HL-60 (cell line): ENCODE measurements at regions not wholly inside any gene's neighbourhood (a gene's known extent, or its start where the extent isn't known, plus 50 kb on each side); places are given as distances from the start of the nearest gene placed in this dataset.

Experiments
- DNase-seq, 2 experiments: peaks; one replicate each; pipeline ENCODE4 v3.0.0-alpha.2; 2010 to 2020; ENCODE audit warnings: low read depth in 1 of 2, low spot score in 1 of 2
- H3K27ac ChIP-seq: fragments of 250-450 bp; sonication (Bioruptor Pico); replicated peaks from 2 replicates; pipeline ENCODE4 v1.5.1; 2020; ENCODE audit warnings: mild to moderate bottlenecking, moderate library complexity
- H3K27me3 ChIP-seq: fragments of 250-450 bp; sonication (Bioruptor Pico); 2 replicates; pipeline ENCODE4 v1.5.1; 2021; ENCODE audit warnings: mild to moderate bottlenecking, moderate library complexity; ENCODE audit not compliant: insufficient read depth, poor library complexity, severe bottlenecking
- H3K4me3 ChIP-seq: replicated peaks from 2 replicates; pipeline ENCODE4 v1.5.1; 2011; ENCODE audit warnings: mild to moderate bottlenecking, control low read depth, low read length; ENCODE audit not compliant: insufficient read depth
- GABPA ChIP-seq: IDR thresholded peaks from 2 replicates; pipeline ENCODE4 v1.6.1; 2012; ENCODE audit warnings: low read depth
- POLR2AphosphoS5 ChIP-seq: IDR thresholded peaks from 2 replicates; pipeline ENCODE4 v1.6.1; 2012; ENCODE audit warnings: low read depth
- SPI1 ChIP-seq: IDR thresholded peaks from 2 replicates; pipeline ENCODE4 v1.6.1; 2012; ENCODE audit warnings: low read depth, mild to moderate bottlenecking, borderline replicate concordance
- TF ChIP-seq, protein P1 (sequence below): IDR thresholded peaks from one replicate; pipeline ENCODE4 v1.5.1; 2011; ENCODE audit warnings: low read length, control low read depth, inconsistent platforms; ENCODE audit not compliant: insufficient read depth
- TF ChIP-seq, protein P2 (sequence below): IDR thresholded peaks from 2 replicates; pipeline ENCODE4 v1.6.1; 2012; ENCODE audit warnings: low read depth; ENCODE audit not compliant: insufficient replicate concordance

DNA sequence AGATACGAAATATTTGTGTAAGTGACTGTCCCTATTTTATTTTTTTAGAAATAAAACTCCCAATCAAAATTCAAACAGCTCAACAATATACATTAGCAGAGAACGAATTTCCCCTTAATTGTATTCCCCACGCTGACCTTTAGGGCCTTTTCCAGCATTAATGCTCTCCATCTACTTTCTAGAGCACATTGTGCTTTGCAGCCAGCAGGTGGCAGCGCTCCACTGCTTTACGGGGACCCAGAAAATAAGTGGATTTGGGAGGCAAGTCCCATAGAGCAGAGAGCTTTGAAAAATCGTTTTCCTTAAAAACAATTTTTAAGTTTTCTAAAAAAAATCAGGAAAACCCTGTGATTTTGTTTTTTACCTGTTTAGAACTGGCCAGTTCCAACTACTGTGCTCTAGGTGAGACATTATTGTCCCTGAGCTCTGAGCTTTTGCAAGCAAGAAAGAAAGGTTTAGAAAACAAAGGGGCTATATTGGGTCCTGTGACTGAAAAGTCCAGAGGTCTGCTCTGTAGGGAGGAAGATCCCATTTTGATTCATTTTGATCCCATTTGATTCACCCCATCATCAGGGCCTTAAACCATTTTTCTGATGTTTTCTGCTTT lies 144.4 kb upstream of the ZNF644 start:
- no peaks in the 10 kb centered on the region for H3K27me3 ChIP-seq

DNA sequence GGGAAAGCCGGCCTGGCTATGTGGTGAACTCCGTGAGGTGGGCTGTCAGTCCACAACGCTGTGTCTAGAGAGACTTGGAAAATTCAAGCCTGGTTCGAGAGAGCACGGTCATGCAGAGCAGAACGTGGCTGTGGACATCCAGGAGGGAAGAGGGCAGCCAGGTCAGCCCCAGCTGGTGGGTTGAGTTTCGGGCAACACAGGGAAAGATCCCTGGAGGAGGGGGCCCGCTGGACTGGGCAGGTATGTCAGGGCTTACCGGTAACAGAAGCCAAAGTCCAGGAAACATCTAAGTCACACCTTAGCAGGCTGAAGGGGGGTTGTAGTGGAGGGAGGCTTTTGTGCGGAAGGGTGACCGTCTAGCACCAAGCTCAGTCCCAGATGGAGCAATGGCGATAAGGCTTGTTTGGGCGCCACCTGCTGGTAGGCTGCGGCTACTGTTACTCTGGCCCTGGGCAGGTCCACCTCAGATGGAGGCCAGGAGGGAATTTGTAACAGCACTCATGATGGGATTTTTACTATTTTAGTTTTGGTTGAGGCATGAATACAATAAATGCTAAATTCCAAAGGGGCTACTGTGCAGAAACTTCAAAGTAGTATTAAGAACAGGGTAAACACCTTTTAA lies 143.3 kb upstream of the ZNF644 start:
- no peak overlapping the region for H3K27ac ChIP-seq
- peak; percentile 38 to 70 for DNase-seq
- H3K4me3 ChIP-seq: no peak overlapping the region
- TF ChIP-seq, protein P1, sequence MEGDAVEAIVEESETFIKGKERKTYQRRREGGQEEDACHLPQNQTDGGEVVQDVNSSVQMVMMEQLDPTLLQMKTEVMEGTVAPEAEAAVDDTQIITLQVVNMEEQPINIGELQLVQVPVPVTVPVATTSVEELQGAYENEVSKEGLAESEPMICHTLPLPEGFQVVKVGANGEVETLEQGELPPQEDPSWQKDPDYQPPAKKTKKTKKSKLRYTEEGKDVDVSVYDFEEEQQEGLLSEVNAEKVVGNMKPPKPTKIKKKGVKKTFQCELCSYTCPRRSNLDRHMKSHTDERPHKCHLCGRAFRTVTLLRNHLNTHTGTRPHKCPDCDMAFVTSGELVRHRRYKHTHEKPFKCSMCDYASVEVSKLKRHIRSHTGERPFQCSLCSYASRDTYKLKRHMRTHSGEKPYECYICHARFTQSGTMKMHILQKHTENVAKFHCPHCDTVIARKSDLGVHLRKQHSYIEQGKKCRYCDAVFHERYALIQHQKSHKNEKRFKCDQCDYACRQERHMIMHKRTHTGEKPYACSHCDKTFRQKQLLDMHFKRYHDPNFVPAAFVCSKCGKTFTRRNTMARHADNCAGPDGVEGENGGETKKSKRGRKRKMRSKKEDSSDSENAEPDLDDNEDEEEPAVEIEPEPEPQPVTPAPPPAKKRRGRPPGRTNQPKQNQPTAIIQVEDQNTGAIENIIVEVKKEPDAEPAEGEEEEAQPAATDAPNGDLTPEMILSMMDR: peak; percentile 95
- TF ChIP-seq POLR2AphosphoS5: no peak
- TF ChIP-seq SPI1: no peak
- TF ChIP-seq, protein P2, sequence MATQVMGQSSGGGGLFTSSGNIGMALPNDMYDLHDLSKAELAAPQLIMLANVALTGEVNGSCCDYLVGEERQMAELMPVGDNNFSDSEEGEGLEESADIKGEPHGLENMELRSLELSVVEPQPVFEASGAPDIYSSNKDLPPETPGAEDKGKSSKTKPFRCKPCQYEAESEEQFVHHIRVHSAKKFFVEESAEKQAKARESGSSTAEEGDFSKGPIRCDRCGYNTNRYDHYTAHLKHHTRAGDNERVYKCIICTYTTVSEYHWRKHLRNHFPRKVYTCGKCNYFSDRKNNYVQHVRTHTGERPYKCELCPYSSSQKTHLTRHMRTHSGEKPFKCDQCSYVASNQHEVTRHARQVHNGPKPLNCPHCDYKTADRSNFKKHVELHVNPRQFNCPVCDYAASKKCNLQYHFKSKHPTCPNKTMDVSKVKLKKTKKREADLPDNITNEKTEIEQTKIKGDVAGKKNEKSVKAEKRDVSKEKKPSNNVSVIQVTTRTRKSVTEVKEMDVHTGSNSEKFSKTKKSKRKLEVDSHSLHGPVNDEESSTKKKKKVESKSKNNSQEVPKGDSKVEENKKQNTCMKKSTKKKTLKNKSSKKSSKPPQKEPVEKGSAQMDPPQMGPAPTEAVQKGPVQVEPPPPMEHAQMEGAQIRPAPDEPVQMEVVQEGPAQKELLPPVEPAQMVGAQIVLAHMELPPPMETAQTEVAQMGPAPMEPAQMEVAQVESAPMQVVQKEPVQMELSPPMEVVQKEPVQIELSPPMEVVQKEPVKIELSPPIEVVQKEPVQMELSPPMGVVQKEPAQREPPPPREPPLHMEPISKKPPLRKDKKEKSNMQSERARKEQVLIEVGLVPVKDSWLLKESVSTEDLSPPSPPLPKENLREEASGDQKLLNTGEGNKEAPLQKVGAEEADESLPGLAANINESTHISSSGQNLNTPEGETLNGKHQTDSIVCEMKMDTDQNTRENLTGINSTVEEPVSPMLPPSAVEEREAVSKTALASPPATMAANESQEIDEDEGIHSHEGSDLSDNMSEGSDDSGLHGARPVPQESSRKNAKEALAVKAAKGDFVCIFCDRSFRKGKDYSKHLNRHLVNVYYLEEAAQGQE: no peak
- TF ChIP-seq GABPA: no peak
- no peaks in the 10 kb centered on the region for H3K27me3 ChIP-seq

More for the DNA sequence above, 144.4 kb upstream of the ZNF644 start:
- TF ChIP-seq, protein P1: peak; percentile 74
- TF ChIP-seq GABPA: no peak
- Histone ChIP-seq H3K27ac (no peak overlapping the region), H3K4me3 (no peak overlapping the region)
- peak; percentile 24 to 51 for DNase-seq

DNA sequence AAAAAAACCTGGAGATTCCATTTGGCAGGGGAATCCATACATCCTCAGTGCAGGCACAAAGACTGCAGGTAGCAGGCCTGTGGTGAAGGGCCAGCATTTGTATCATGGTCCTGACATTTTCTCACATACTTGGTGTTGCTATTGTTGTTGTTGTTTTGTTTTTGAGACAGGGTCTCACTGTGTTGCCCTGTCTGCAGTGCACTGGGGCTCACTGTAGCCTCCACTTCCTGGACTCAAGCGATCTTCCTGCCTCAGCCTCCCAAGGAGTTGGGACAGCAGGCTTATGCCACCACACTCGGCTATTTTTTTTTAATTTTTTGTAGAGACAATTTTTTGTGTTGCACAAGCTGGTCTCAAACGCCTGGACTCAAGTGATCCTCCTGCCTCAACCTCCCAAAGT lies 140.8 kb upstream of the ZNF644 start:
- H3K27me3 ChIP-seq: no peaks in the 10 kb centered on the region
- H3K4me3 ChIP-seq: no peak overlapping the region
- TF ChIP-seq GABPA: no peak
- TF ChIP-seq, protein P1: no peak
- TF ChIP-seq, protein P2: no peak
- no peak for TF ChIP-seq SPI1
- no peak for TF ChIP-seq POLR2AphosphoS5
- no peak overlapping the region for H3K27ac ChIP-seq
- no peak for DNase-seq

DNA sequence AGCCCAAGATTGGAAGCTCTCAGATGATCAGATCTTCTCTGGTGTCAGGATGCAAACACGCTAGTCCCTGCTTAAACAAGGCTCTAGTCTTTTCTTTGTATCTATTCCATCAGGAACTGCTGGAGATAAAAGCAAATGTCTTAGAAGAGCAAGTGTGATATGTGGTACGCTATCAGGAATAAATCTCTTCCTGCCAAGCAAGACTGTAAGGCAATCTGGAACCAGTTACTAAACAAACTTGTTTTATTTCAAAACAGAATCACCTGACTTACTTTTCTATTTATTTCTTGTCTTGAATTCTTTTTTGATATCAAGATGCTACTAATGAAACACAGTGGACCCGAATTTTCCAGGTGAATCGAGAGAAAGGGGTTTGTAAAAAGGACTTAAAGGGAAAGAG lies 139.9 kb upstream of the ZNF644 start:
- no peaks in the 10 kb centered on the region for H3K27me3 ChIP-seq
- H3K4me3 ChIP-seq: no peak overlapping the region
- no peak for TF ChIP-seq SPI1
- no peak for TF ChIP-seq POLR2AphosphoS5
- TF ChIP-seq, protein P1: no peak
- TF ChIP-seq, protein P2: no peak
- no peak for TF ChIP-seq GABPA
- no peak overlapping the region for H3K27ac ChIP-seq
- no peak for DNase-seq
